HEK293 (cell line): ENCODE measurements at regions not wholly inside any gene's neighbourhood (a gene's known extent, or its start where the extent isn't known, plus 50 kb on each side); places are given as distances from the start of the nearest gene placed in this dataset.
A peak's percentile ranks its signal among the peaks of the same experiment; 100 is the strongest.

ENCODE experiments used
- GLIS1 ChIP-seq: fragments of 450-650 bp; formaldehyde crosslinking; IDR thresholded peaks from 2 replicates; pipeline ENCODE4 v1.5.1; 2016; ENCODE audit warnings: missing biosample characterization, missing genetic modification characterization
- HOXD13 ChIP-seq: sonication (generic); formaldehyde crosslinking; IDR thresholded peaks from 2 replicates; pipeline ENCODE4 v1.8.0; 2022; ENCODE audit warnings: missing genetic modification reagents, borderline replicate concordance
- INSM2 ChIP-seq: fragments of 450-650 bp; formaldehyde crosslinking; IDR thresholded peaks from 2 replicates; pipeline ENCODE4 v1.5.1; 2016; ENCODE audit warnings: missing biosample characterization, missing genetic modification characterization
- KLF10 ChIP-seq: fragments of 450-650 bp; IDR thresholded peaks from 2 replicates; pipeline ENCODE4 v1.5.1; 2018; ENCODE audit warnings: missing biosample characterization, mild to moderate bottlenecking, missing genetic modification characterization
- KLF8 ChIP-seq: fragments of 450-650 bp; formaldehyde crosslinking; IDR thresholded peaks from 2 replicates; pipeline ENCODE4 v1.5.1; 2016; ENCODE audit warnings: missing biosample characterization, missing genetic modification characterization
- MZF1 ChIP-seq: fragments of 450-650 bp; formaldehyde crosslinking; IDR thresholded peaks from 2 replicates; pipeline ENCODE4 v1.5.1; 2017; ENCODE audit warnings: missing biosample characterization, missing genetic modification characterization, borderline replicate concordance
- OSR2 ChIP-seq: fragments of 450-650 bp; formaldehyde crosslinking; IDR thresholded peaks from 2 replicates; pipeline ENCODE4 v1.5.1; 2016; ENCODE audit warnings: missing biosample characterization, missing genetic modification characterization
- OVOL3 ChIP-seq: fragments of 450-650 bp; formaldehyde crosslinking; IDR thresholded peaks from 2 replicates; pipeline ENCODE4 v1.5.1; 2016; ENCODE audit warnings: missing biosample characterization, missing genetic modification characterization
- REST ChIP-seq: fragments of 450-650 bp; formaldehyde crosslinking; IDR thresholded peaks from 2 replicates; pipeline ENCODE4 v1.5.1; 2016; ENCODE audit warnings: missing biosample characterization, missing genetic modification characterization
- SETDB1 ChIP-seq: IDR thresholded peaks from one replicate; pipeline ENCODE4 v1.6.1; 2017; ENCODE audit warnings: mild to moderate bottlenecking, low read length, moderate library complexity, mixed read lengths; ENCODE audit not compliant: insufficient read length
- WT1 ChIP-seq: fragments of 450-650 bp; formaldehyde crosslinking; IDR thresholded peaks from 2 replicates; pipeline ENCODE4 v1.5.1; 2016; ENCODE audit warnings: missing biosample characterization, missing genetic modification characterization
- ZBTB1 ChIP-seq: fragments of 450-650 bp; formaldehyde crosslinking; IDR thresholded peaks from 2 replicates; pipeline ENCODE4 v1.5.1; 2016; ENCODE audit warnings: missing biosample characterization, missing genetic modification characterization
- ZBTB49 ChIP-seq: fragments of 450-650 bp; formaldehyde crosslinking; IDR thresholded peaks from 2 replicates; pipeline ENCODE4 v1.5.1; 2016; ENCODE audit warnings: missing biosample characterization, missing genetic modification characterization, low read depth
- ZBTB8A ChIP-seq: fragments of 450-650 bp; formaldehyde crosslinking; IDR thresholded peaks from 2 replicates; pipeline ENCODE4 v1.5.1; 2016; ENCODE audit warnings: missing biosample characterization, missing genetic modification characterization
- ZFP37 ChIP-seq: fragments of 450-650 bp; formaldehyde crosslinking; IDR thresholded peaks from 2 replicates; pipeline ENCODE4 v1.5.1; 2016; ENCODE audit warnings: missing biosample characterization, missing genetic modification characterization
- ZNF133 ChIP-seq: fragments of 450-650 bp; formaldehyde crosslinking; IDR thresholded peaks from 2 replicates; pipeline ENCODE4 v1.5.1; 2016; ENCODE audit warnings: missing biosample characterization, missing genetic modification characterization
- ZNF146 ChIP-seq: fragments of 450-650 bp; formaldehyde crosslinking; IDR thresholded peaks from 2 replicates; pipeline ENCODE4 v1.5.1; 2016; ENCODE audit warnings: missing biosample characterization, missing genetic modification characterization
- ZNF169 ChIP-seq: fragments of 450-650 bp; formaldehyde crosslinking; IDR thresholded peaks from 2 replicates; pipeline ENCODE4 v1.5.1; 2016; ENCODE audit warnings: missing biosample characterization, missing genetic modification characterization
- ZNF18 ChIP-seq: fragments of 450-650 bp; formaldehyde crosslinking; IDR thresholded peaks from 2 replicates; pipeline ENCODE4 v1.5.1; 2016; ENCODE audit warnings: missing biosample characterization, missing genetic modification characterization
- ZNF280D ChIP-seq: fragments of 450-650 bp; formaldehyde crosslinking; IDR thresholded peaks from 2 replicates; pipeline ENCODE4 v1.5.1; 2016; ENCODE audit warnings: missing biosample characterization, missing genetic modification characterization
- ZNF416 ChIP-seq: fragments of 450-650 bp; formaldehyde crosslinking; IDR thresholded peaks from 2 replicates; pipeline ENCODE4 v1.5.1; 2016; ENCODE audit warnings: missing biosample characterization, missing genetic modification characterization
- ZNF423 ChIP-seq: fragments of 450-650 bp; formaldehyde crosslinking; IDR thresholded peaks from 2 replicates; pipeline ENCODE4 v1.5.1; 2016; ENCODE audit warnings: missing biosample characterization, missing genetic modification characterization
- ZNF544 ChIP-seq: fragments of 450-650 bp; formaldehyde crosslinking; IDR thresholded peaks from 2 replicates; pipeline ENCODE4 v1.5.0; 2017; ENCODE audit warnings: missing biosample characterization, missing genetic modification characterization
- ZNF561 ChIP-seq: fragments of 450-650 bp; IDR thresholded peaks from 2 replicates; pipeline ENCODE4 v1.5.1; 2018; ENCODE audit warnings: missing biosample characterization, missing genetic modification characterization, borderline replicate concordance
- ZNF571 ChIP-seq: fragments of 450-650 bp; formaldehyde crosslinking; IDR thresholded peaks from 2 replicates; pipeline ENCODE4 v1.5.0; 2017; ENCODE audit warnings: missing biosample characterization, missing genetic modification characterization
- ZNF692 ChIP-seq: fragments of 450-650 bp; formaldehyde crosslinking; IDR thresholded peaks from 2 replicates; pipeline ENCODE4 v1.5.1; 2016; ENCODE audit warnings: missing biosample characterization, missing genetic modification characterization
- ZNF837 ChIP-seq: fragments of 450-650 bp; formaldehyde crosslinking; IDR thresholded peaks from 2 replicates; pipeline ENCODE4 v1.5.1; 2016; ENCODE audit warnings: missing biosample characterization, missing genetic modification characterization
- ZXDB ChIP-seq: fragments of 450-650 bp; formaldehyde crosslinking; IDR thresholded peaks from 2 replicates; pipeline ENCODE4 v1.5.1; 2016; ENCODE audit warnings: missing biosample characterization, missing genetic modification characterization

- TF ChIP-seq ZNF280D (tag by site-specific recombination), result no peak
- peak; percentile 87 for TF ChIP-seq INSM2 (tag by site-specific recombination)
- peak; percentile 60; the same call in 1 of the 2 replicates for TF ChIP-seq KLF10 (tag by site-specific recombination)
- TF ChIP-seq ZNF571 (tag by site-specific recombination), result no peak
- TF ChIP-seq ZBTB49 (tag by site-specific recombination), result no peak
- TF ChIP-seq ZNF423, result peak; percentile 42; the same call in 1 of the 2 replicates
- no peak for TF ChIP-seq ZNF133 (tag by site-specific recombination)
- no peak for TF ChIP-seq ZNF837 (tag by site-specific recombination)
- no peak for TF ChIP-seq MZF1 (tag by site-specific recombination)
- TF ChIP-seq ZNF169, result no peak
- peak; percentile 56 for TF ChIP-seq OSR2 (tag by site-specific recombination)
- 0 out of 2 replicates have a peak, but pooled peaks have one; percentile 42 for TF ChIP-seq ZNF561
- TF ChIP-seq GLIS1 (tag by site-specific recombination), result peak; percentile 87
- no peak for TF ChIP-seq ZNF18 (tag by site-specific recombination)
- TF ChIP-seq KLF8 (tag by site-specific recombination), result no peak
- peak; percentile 51 for TF ChIP-seq ZXDB (tag by site-specific recombination)
- no peak for TF ChIP-seq ZFP37
- peak; percentile 26; the same call in 1 of the 2 replicates for TF ChIP-seq WT1
- TF ChIP-seq ZNF544, result no peak
- no peak for TF ChIP-seq OVOL3 (tag by site-specific recombination)
- TF ChIP-seq ZNF416 (tag by site-specific recombination), result no peak
- peak; percentile 12 for TF ChIP-seq SETDB1
- peak; percentile 36; the same call in 1 of the 2 replicates for TF ChIP-seq HOXD13 (CRISPR knock-in tag)
- TF ChIP-seq REST (tag by site-specific recombination), result no peak
- 0 out of 2 replicates have a peak, but pooled peaks have one; percentile 37 for TF ChIP-seq ZNF692
- TF ChIP-seq ZNF146, result no peak
- peak; percentile 71 for TF ChIP-seq ZBTB8A (tag by site-specific recombination)
- TF ChIP-seq ZBTB1 (tag by site-specific recombination), result no peak
Measured at GRCh38 chr3:16665282-16665741, 60.1 kb upstream of the DAZL start (continued).
